OCI-LY3 (cell line): ENCODE measurements at regions not wholly inside any gene's neighbourhood (a gene's known extent, or its start where the extent isn't known, plus 50 kb on each side); places are given as distances from the start of the nearest gene placed in this dataset.

ENCODE experiments used
- H2AFZ ChIP-seq: fragments of 200-600, 300-600 bp; shearing (Covaris generic); 2 replicates; pipeline ENCODE4 v1.6.0; 2014; ENCODE audit warnings: antibody characterized with exemption, low read depth, low read length
- H3K27ac ChIP-seq: fragments of 200-600, 300-600 bp; sonication (generic); 2 replicates; pipeline ENCODE4 v1.5.1; 2014; ENCODE audit warnings: mild to moderate bottlenecking, low read length, moderate library complexity, mixed read lengths
- H3K27me3 ChIP-seq: fragments of 200-600, 300-600 bp; sonication (generic); 2 replicates; pipeline ENCODE4 v1.6.1; 2014; ENCODE audit warnings: low read depth, low read length, mixed read lengths
- H3K36me3 ChIP-seq: fragments of 200-600, 300-600 bp; sonication (generic); replicated peaks from 2 replicates; pipeline ENCODE3; 2014; ENCODE audit warnings: low read depth, low read length, mixed read lengths
- H3K4me1 ChIP-seq: fragments of 300-600, 200-600 bp; sonication (generic); 2 replicates; pipeline ENCODE4 v1.6.1; 2014; ENCODE audit warnings: low read length, mixed read lengths
- H3K4me2 ChIP-seq: fragments of 200-600, 300-600 bp; sonication (generic); 2 replicates; pipeline ENCODE4 v1.6.1; 2014; ENCODE audit warnings: low read length, mixed read lengths
- H3K4me3 ChIP-seq: fragments of 300-600, 200-600 bp; sonication (generic); 2 replicates; pipeline ENCODE4 v1.5.1; 2014; ENCODE audit warnings: antibody characterized with exemption, mild to moderate bottlenecking, low read length, moderate library complexity
- H3K79me2 ChIP-seq: fragments of 300-600, 200-600 bp; shearing (Covaris generic); 2 replicates; pipeline ENCODE4 v1.6.1; 2014; ENCODE audit warnings: mild to moderate bottlenecking, low read length, mixed read lengths
- H3K9ac ChIP-seq: fragments of 300-600, 200-600 bp; shearing (Covaris generic); 2 replicates; pipeline ENCODE4 v1.6.0; 2014; ENCODE audit warnings: mild to moderate bottlenecking, low read length, moderate library complexity
- H3K9me3 ChIP-seq: fragments of 200-600, 300-600 bp; shearing (Covaris generic); 2 replicates; pipeline ENCODE4 v1.6.1; 2014; ENCODE audit warnings: low read length, mixed read lengths; ENCODE audit not compliant: insufficient read depth
- H4K20me1 ChIP-seq: fragments of 200-600, 300-600 bp; sonication (generic); 2 replicates; pipeline ENCODE4 v1.6.1; 2016; ENCODE audit warnings: low read length, mixed read lengths; ENCODE audit not compliant: insufficient read depth
- CTCF ChIP-seq: fragments of 200-600, 300-600 bp; sonication (generic); IDR thresholded peaks from 2 replicates; pipeline ENCODE4 v1.5.1; 2014; ENCODE audit warnings: antibody characterized with exemption, low read length, low read depth
- EZH2phosphoT487 ChIP-seq: fragments of 200-600 bp; shearing (Covaris generic); IDR thresholded peaks from 2 replicates; pipeline ENCODE4 v1.6.1; 2018; ENCODE audit warnings: antibody characterized with exemption, mixed run types, low read depth

GRCh38 chr13:106752584-106753170 lies 184.7 kb upstream of the ARGLU1 start:
- Histone ChIP-seq H2AFZ (no peak overlapping the region; the same call in 1 of the 2 replicates), H3K9me3 (no peaks in the 10 kb centered on the region), H3K36me3 (no peaks in the 10 kb centered on the region), H3K27me3 (no peaks in the 10 kb centered on the region), H4K20me1 (no peaks in the 10 kb centered on the region), H3K4me2 (no peak overlapping the region), H3K27ac (no peak overlapping the region), H3K4me1 (no peaks in the 10 kb centered on the region), H3K4me3 (no peak overlapping the region), H3K79me2 (no peaks in the 10 kb centered on the region), H3K9ac (no peak overlapping the region)
- TF ChIP-seq CTCF (no peak), EZH2phosphoT487 (no peak)

GRCh38 chr13:106748785-106749184 lies 180.8 kb upstream of the ARGLU1 start:
- H3K79me2 ChIP-seq: no peaks in the 10 kb centered on the region
- no peak for TF ChIP-seq CTCF
- no peak for TF ChIP-seq EZH2phosphoT487
- no peak overlapping the region for H2AFZ ChIP-seq
- no peak overlapping the region for H3K27ac ChIP-seq
- H3K9ac ChIP-seq: no peak overlapping the region
- no peaks in the 10 kb centered on the region for H3K36me3 ChIP-seq
- H3K4me2 ChIP-seq: no peak overlapping the region
- H4K20me1 ChIP-seq: no peaks in the 10 kb centered on the region
- no peaks in the 10 kb centered on the region for H3K4me1 ChIP-seq
- no peaks in the 10 kb centered on the region for H3K9me3 ChIP-seq
- no peaks in the 10 kb centered on the region for H3K27me3 ChIP-seq
- H3K4me3 ChIP-seq: no peak overlapping the region

GRCh38 chr13:106744516-106744915 lies 176.6 kb upstream of the ARGLU1 start:
- no peaks in the 10 kb centered on the region for H3K36me3 ChIP-seq
- TF ChIP-seq EZH2phosphoT487: no peak
- TF ChIP-seq CTCF: no peak
- H3K9me3 ChIP-seq: no peaks in the 10 kb centered on the region
- no peaks in the 10 kb centered on the region for H3K27me3 ChIP-seq
- no peak overlapping the region for H3K9ac ChIP-seq
- H3K4me1 ChIP-seq: no peaks in the 10 kb centered on the region
- H4K20me1 ChIP-seq: no peaks in the 10 kb centered on the region
- H2AFZ ChIP-seq: no peak overlapping the region
- no peak overlapping the region for H3K4me3 ChIP-seq
- no peak overlapping the region for H3K4me2 ChIP-seq
- H3K79me2 ChIP-seq: no peaks in the 10 kb centered on the region
- no peak overlapping the region for H3K27ac ChIP-seq

- TF ChIP-seq CTCF (no peak), EZH2phosphoT487 (no peak)
- Histone ChIP-seq H3K27me3 (no peaks in the 10 kb centered on the region), H3K9ac (no peak overlapping the region), H2AFZ (no peak overlapping the region), H3K9me3 (peaks cover 3% of the 10 kb centered on the region; the same call in 1 of the 2 replicates), H3K27ac (no peak overlapping the region), H3K36me3 (no peaks in the 10 kb centered on the region), H4K20me1 (no peaks in the 10 kb centered on the region), H3K4me3 (no peak overlapping the region), H3K4me1 (no peaks in the 10 kb centered on the region), H3K4me2 (no peak overlapping the region), H3K79me2 (no peaks in the 10 kb centered on the region)
These were observed 170.3 kb upstream of the ARGLU1 start for GRCh38 chr13:106738186-106738678.
